ENCODE measurements at regions not wholly inside any gene's neighbourhood (a gene's known extent, or its start where the extent isn't known, plus 50 kb on each side); places are given as distances from the start of the nearest gene placed in this dataset.

- DNase-seq (ENCODE audit: low spot score) (no peak), ATAC-seq (no peak)
These were observed 64.9 kb upstream of the TAS2R16 start for GRCh38 chr7:123060446-123060845.

DNA sequence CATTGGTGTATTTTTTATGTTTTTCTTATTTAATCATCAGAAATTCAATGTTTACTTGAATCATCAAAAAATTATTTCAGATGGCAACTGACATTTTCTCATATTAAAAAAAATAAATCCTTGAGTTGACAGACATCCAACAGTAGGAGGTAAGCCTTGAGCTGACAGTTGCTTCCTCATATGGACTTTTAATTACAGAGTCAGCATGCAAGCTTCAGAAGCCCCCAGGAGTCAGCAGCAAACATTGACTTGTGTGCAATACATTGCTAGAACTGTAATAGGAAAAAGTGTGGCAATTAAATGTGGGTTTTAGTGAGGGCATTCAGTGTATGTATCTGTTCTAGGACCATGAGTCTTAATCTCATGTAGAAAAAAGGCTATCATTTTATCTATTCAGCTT is 62.4 kb upstream of the TAS2R16 start:
- no peak for DNase-seq (ENCODE audit: low spot score)
- no peak for ATAC-seq

DNA sequence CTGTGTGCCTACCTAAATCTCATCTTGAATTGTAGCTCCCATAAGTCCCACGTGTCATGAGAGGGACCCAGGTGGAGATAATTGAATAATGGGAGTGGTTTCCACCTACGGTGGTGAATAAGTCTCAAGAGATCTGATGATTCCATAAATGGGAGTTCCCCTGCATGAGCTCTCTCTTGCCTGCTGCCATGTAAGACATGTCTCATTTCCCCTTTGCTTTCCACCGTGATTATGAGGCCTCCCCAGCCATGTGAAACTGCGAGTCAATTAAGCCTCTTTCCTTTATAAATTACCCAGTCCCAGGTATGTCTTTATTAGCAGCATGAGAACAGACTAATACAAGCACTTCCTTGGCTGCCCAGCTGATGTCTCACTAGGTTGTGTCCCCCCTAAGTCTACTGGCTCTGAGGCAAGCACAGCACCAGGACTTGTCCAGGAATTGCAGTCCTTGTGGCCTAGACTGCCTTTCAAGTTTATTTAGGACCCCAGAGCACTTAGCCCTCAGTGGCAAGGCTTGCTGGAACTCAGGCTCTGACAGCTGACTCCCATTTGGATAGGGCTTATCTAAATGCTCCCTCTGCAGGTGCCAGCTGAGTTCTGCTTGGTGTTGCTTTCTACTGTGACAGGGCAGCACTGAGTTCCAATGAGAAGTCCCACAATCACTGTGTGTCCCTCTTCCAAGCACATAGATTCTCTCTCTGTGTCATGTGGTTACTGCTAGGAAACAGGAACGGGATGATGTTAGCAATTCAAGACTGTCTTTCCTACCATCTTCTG is 59.0 kb upstream of the TAS2R16 start:
- ATAC-seq, result peak; percentile 29
- no peak for DNase-seq (ENCODE audit: low spot score)

GRCh38 chr7:123051916-123052315 is 56.4 kb upstream of the TAS2R16 start:
- ATAC-seq, result no peak

GRCh38 chr7:123047955-123048354 is 52.5 kb upstream of the TAS2R16 start:
- no peak for ATAC-seq
- DNase-seq (ENCODE audit: low spot score), result no peak

More at GRCh38 chr7:123051916-123052315, 56.4 kb upstream of the TAS2R16 start:
- no peak for DNase-seq (ENCODE audit: low spot score)
